ENCODE measurements at regions not wholly inside any gene's neighbourhood (a gene's known extent, or its start where the extent isn't known, plus 50 kb on each side); places are given as distances from the start of the nearest gene placed in this dataset.

GRCh38 chrX:26375346-26375745 is 159.4 kb downstream of the MAGEB5 start:
- no peak for DNase-seq (ENCODE audit: low spot score)

- DNase-seq (ENCODE audit: low spot score), result no peak
Measured at GRCh38 chrX:26373829-26374228, 157.9 kb downstream of the MAGEB5 start.

- DNase-seq (ENCODE audit: low spot score), result no peak
Measured at GRCh38 chrX:26352891-26353430, 137.0 kb downstream of the MAGEB5 start.

- DNase-seq (ENCODE audit: low spot score), result no peak
Measured at GRCh38 chrX:26347171-26347570, 131.2 kb downstream of the MAGEB5 start.

GRCh38 chrX:26334232-26334631 is 118.3 kb downstream of the MAGEB5 start:
- no peak for DNase-seq (ENCODE audit: low spot score)

GRCh38 chrX:26328608-26329319 is 112.8 kb downstream of the MAGEB5 start:
- DNase-seq (ENCODE audit: low spot score), result no peak

GRCh38 chrX:26309262-26309661 is 93.3 kb downstream of the MAGEB5 start:
- DNase-seq (ENCODE audit: low spot score), result no peak

GRCh38 chrX:26295425-26295824 is 79.5 kb downstream of the MAGEB5 start:
- DNase-seq (ENCODE audit: low spot score), result no peak

GRCh38 chrX:26286836-26287235 is 70.9 kb downstream of the MAGEB5 start:
- no peak for DNase-seq (ENCODE audit: low spot score)

Measured in globus pallidus (tissue), 1 donor.